GM12891 (cell line): ENCODE measurements at regions not wholly inside any gene's neighbourhood (a gene's known extent, or its start where the extent isn't known, plus 50 kb on each side); places are given as distances from the start of the nearest gene placed in this dataset.

Experiments used
- DNase-seq: peaks from one replicate; pipeline ENCODE4 v3.0.0; 2011; ENCODE audit warnings: low spot score; ENCODE audit not compliant: insufficient read length
- FAIRE-seq: peaks from 2 replicates; lab custom pipeline; 2011; peaks lifted over from hg19 to GRCh38; lab: Jason Lieb, UNC
- PAX5 ChIP-seq: IDR thresholded peaks from 2 replicates; pipeline ENCODE4 v1.6.1; 2011; ENCODE audit warnings: low read length, moderate library complexity, mild to moderate bottlenecking; ENCODE audit not compliant: insufficient read depth, severe bottlenecking
- POLR2A ChIP-seq: IDR thresholded peaks from 2 replicates; pipeline ENCODE4 v1.6.1; 2011; ENCODE audit warnings: low read depth, low read length, control low read depth
- POLR2AphosphoS5 ChIP-seq: IDR thresholded peaks from 2 replicates; pipeline ENCODE4 v1.6.1; 2011; ENCODE audit warnings: low read depth, low read length, control low read depth
- POU2F2 ChIP-seq: IDR thresholded peaks from 2 replicates; pipeline ENCODE4 v1.6.1; 2011; ENCODE audit warnings: low read depth, mild to moderate bottlenecking, control low read depth, low read length, moderate library complexity
- SPI1 ChIP-seq: IDR thresholded peaks from 2 replicates; pipeline ENCODE4 v1.6.1; 2011; ENCODE audit warnings: low read depth, low read length, control low read depth
- TAF1 ChIP-seq: IDR thresholded peaks from 2 replicates; pipeline ENCODE4 v1.6.1; 2011; ENCODE audit warnings: low read depth, low read length, control low read depth

GRCh38 chr3:168472783-168473182 is 377.1 kb upstream of the GOLIM4 start:
- TF ChIP-seq POLR2A (no peak), PAX5 (no peak)
- FAIRE-seq (no peak), DNase-seq (no peak)

GRCh38 chr3:168470380-168470779 is 374.7 kb upstream of the GOLIM4 start:
- TF ChIP-seq PAX5 (no peak), POLR2A (no peak), SPI1 (no peak), POU2F2 (no peak), TAF1 (no peak), POLR2AphosphoS5 (no peak)
- DNase-seq (no peak), FAIRE-seq (no peak)

GRCh38 chr3:168469436-168469835 is 373.7 kb upstream of the GOLIM4 start:
- DNase-seq (no peak), FAIRE-seq (no peak)
- TF ChIP-seq POLR2A (no peak), SPI1 (no peak), PAX5 (no peak), TAF1 (no peak), POLR2AphosphoS5 (no peak), POU2F2 (no peak)

GRCh38 chr3:168467115-168467714 is 371.5 kb upstream of the GOLIM4 start:
- no peak for DNase-seq
- TF ChIP-seq SPI1 (no peak), PAX5 (no peak), POLR2A (no peak), POU2F2 (no peak), POLR2AphosphoS5 (no peak), TAF1 (no peak)
- FAIRE-seq: no peak

- no peak for FAIRE-seq
- no peak for TF ChIP-seq POLR2A
- DNase-seq: no peak
These were observed 366.1 kb upstream of the GOLIM4 start for GRCh38 chr3:168461793-168462192.

GRCh38 chr3:168459226-168459784 is 363.6 kb upstream of the GOLIM4 start:
- TF ChIP-seq SPI1: no peak
- no peak for TF ChIP-seq PAX5
- TF ChIP-seq POU2F2: no peak
- no peak for TF ChIP-seq TAF1
- TF ChIP-seq POLR2A: no peak
- TF ChIP-seq POLR2AphosphoS5: no peak
- FAIRE-seq (no peak), DNase-seq (no peak)

- DNase-seq (no peak), FAIRE-seq (no peak)
- TF ChIP-seq POU2F2: no peak
- no peak for TF ChIP-seq POLR2A
These were observed 362.3 kb upstream of the GOLIM4 start for GRCh38 chr3:168457954-168458539.

- TF ChIP-seq TAF1 (no peak), PAX5 (no peak), POLR2A (no peak), SPI1 (no peak), POU2F2 (no peak), POLR2AphosphoS5 (no peak)
- no peak for FAIRE-seq
- no peak for DNase-seq
These were observed 360.1 kb upstream of the GOLIM4 start for GRCh38 chr3:168455814-168456213.

GRCh38 chr3:168453623-168454022 is 357.9 kb upstream of the GOLIM4 start:
- DNase-seq: no peak
- FAIRE-seq: no peak
- no peak for TF ChIP-seq SPI1

GRCh38 chr3:168443965-168444364 is 348.2 kb upstream of the GOLIM4 start:
- TF ChIP-seq POU2F2: no peak
- no peak for TF ChIP-seq POLR2A
- no peak for TF ChIP-seq TAF1
- no peak for TF ChIP-seq PAX5
- DNase-seq (no peak), FAIRE-seq (no peak)

GRCh38 chr3:168442502-168442901 is 346.8 kb upstream of the GOLIM4 start:
- TF ChIP-seq POLR2A (no peak), SPI1 (no peak), TAF1 (no peak), PAX5 (no peak), POLR2AphosphoS5 (no peak), POU2F2 (no peak)
- DNase-seq: no peak
- FAIRE-seq: no peak

GRCh38 chr3:168436245-168436724 is 340.6 kb upstream of the GOLIM4 start:
- no peak for TF ChIP-seq POU2F2
- no peak for TF ChIP-seq POLR2A
- TF ChIP-seq PAX5: no peak
- DNase-seq (no peak), FAIRE-seq (no peak)
